Adrenal gland (tissue), 5 donors: ENCODE measurements at regions not wholly inside any gene's neighbourhood (a gene's known extent, or its start where the extent isn't known, plus 50 kb on each side); places are given as distances from the start of the nearest gene placed in this dataset.

Experiments used
- POLR2A ChIP-seq, 2 donors: fragments of 450-650 bp; IDR thresholded peaks; one replicate each; pipeline ENCODE4 v1.6.1; 2017; ENCODE audit warnings: antibody characterized with exemption in 2 of 2, mild to moderate bottlenecking in 2 of 2, moderate library complexity in 1 of 2
- TF ChIP-seq, protein P1 (sequence below), 6 experiments: fragments of 450-650 bp in 4 of 6; fragments of 200-600 bp in 2 of 6; sonication (generic) in 1 of 6; IDR thresholded peaks; 1 replicate in 5 of 6; 2 replicates in 1 of 6; pipeline versions ENCODE4 v1.5.1 to v1.8.0; 2016 to 2021; ENCODE audit warnings: antibody characterized with exemption in 6 of 6, mild to moderate bottlenecking in 2 of 6, moderate library complexity in 1 of 6
- donor health status: DM: no; HTN: no; CAD: no.

DNA sequence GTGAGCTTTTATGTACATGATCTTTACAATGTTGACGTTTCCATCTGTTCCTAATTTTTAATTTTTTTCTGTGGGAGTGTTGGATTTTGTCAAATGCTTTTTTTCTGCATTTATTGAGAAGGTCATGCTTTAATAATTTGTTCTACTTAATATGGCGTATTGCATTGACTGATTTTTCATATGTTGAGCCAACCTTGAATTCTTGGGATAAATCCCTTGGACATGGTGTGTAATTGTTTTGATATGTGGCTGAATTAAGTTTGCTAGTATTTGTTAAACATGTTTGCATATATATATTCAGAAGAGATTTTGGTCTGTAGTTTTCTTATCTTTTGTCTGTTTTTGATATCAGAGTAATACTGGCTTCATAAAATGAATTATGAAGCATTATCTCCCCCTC, 256.7 kb downstream of the EDEM1 start:
- TF ChIP-seq, protein P1, sequence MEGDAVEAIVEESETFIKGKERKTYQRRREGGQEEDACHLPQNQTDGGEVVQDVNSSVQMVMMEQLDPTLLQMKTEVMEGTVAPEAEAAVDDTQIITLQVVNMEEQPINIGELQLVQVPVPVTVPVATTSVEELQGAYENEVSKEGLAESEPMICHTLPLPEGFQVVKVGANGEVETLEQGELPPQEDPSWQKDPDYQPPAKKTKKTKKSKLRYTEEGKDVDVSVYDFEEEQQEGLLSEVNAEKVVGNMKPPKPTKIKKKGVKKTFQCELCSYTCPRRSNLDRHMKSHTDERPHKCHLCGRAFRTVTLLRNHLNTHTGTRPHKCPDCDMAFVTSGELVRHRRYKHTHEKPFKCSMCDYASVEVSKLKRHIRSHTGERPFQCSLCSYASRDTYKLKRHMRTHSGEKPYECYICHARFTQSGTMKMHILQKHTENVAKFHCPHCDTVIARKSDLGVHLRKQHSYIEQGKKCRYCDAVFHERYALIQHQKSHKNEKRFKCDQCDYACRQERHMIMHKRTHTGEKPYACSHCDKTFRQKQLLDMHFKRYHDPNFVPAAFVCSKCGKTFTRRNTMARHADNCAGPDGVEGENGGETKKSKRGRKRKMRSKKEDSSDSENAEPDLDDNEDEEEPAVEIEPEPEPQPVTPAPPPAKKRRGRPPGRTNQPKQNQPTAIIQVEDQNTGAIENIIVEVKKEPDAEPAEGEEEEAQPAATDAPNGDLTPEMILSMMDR (IDR thresholded peaks at IDR 0.05) = no peak
- TF ChIP-seq POLR2A (IDR thresholded peaks at IDR 0.05) = no peak
